Renal cortex interstitium (tissue), 11 donors: ENCODE measurements at regions not wholly inside any gene's neighbourhood (a gene's known extent, or its start where the extent isn't known, plus 50 kb on each side); places are given as distances from the start of the nearest gene placed in this dataset.

Experiments used
- DNase-seq, 11 donors: peaks; one replicate each; pipeline ENCODE4 v3.0.0-alpha.2; 2013; ENCODE audit warnings: low read depth in 9 of 11, low spot score in 4 of 11; ENCODE audit errors: extremely low read depth in 1 of 11

DNA sequence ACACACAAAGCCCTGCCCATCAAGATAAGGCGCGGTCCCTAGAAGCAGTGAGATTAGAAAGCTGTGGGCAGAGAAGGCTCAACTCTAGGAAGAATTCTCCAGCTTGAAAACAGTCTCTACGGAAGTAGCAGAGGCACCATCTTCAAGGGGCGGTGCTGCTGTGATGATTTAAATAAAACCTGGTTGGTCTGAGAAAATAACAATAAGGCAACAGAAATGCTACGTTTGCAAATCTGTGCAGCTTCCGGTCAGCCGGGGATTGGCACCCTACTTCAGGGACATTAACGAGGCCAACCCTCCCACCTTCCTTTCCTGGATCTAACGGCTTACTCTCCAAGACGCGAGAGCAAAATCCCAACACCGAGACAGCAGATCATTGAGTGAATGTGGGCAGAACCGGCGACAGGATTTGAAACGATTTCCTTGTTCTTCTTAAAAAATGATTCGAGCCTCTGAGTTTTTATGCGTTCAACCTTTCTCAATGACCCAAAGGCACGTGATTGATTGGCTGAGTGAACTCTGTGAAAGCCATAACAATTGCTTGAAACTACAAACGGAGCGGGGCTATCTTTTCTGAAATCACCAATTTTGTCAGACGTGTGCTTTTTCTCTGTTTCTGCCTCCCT lies 93.7 kb upstream of the ZNF516 start:
- no peak for DNase-seq

DNA sequence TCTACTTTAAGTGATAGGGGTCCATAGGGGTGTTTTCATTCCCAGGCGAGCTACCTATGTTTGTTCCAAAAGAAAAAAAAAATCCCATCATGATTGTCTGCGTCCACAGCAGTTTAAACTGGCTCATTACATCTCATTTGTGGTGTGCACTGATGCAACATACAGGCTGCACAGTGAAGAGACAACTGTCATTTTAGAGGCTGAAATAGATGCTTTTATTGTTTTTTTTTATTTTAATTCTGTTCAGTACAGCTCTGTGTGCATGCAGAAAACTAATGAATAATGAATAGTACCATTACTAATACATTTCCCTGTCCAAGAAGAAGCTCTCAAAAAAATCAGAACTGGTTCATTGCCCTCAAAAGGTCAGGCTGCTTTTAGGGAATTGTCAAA lies 92.8 kb upstream of the ZNF516 start:
- DNase-seq, result no peak

DNA sequence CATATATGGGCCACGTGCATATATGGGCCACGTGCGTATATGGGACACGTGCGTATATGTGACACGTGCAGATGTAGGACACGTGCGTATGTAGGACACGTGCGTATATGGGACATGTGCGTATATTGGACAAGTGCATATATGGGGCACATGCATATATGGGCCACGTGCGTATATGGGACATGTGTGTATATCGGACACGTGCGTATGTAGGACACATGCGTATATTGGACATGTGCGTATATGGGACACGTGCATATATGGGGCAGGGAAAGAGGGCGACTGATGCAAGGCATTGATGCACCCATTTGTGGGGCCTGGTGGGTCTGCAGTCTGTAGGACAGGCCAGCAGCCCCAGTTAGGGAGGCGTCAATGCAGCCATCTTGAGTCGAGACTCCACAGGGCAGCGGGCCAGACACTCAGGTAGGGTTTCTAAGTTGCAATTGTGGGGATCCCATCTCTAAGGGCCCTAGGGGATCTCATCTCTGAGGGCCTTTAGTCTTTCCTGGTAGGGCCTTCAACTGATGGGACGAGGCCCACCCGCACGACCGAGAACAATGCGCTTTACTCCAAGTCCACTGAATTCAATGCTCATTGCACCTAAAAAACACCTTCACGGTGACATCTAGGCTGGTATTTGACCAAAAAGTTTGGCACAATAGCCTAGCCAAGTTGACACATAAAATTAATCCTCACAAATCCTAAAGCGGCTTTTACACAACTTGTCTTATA lies 92.3 kb upstream of the ZNF516 start:
- no peak for DNase-seq

DNA sequence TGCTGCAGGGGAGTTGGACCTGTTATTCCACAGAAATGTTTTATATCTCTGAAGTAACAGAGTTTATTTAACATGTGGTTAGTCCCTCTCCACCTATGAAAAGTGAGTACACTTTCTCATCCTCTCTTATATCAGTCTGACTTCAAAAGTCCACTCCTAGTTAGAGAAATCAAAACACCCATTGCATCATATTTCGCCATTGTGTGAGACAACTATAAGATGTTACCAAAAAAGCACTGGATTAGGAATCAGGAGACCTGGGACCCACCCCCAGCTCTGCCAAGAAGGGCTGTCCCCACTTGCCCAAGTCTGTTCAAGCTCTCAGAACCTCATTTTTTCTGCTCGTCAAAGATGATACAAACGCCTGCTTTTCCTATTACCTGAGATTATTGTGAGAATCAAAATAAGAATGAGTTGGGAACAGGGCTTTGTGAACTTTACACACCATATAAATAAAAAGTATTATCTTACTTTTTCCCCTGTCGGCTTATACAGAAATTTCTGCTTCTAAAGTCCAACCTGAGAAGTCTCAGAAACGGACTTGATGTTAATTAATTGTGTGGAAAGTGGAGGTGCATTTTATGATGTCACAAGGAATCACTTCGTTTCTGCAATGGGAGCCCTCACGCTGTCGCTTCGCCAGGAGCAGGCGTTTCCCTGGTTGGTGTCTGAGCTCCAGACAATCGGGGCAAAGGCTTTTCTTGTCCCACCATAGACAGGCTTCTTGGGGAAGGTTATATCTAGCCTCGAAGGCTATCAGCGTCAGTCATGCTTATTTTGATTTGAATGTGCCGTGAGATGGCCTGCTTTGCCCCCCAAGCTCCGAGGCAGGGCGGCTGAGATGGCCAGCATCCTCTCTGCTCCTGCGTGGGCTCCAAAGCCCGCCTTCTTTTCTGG lies 89.6 kb upstream of the ZNF516 start:
- DNase-seq, result no peak

DNA sequence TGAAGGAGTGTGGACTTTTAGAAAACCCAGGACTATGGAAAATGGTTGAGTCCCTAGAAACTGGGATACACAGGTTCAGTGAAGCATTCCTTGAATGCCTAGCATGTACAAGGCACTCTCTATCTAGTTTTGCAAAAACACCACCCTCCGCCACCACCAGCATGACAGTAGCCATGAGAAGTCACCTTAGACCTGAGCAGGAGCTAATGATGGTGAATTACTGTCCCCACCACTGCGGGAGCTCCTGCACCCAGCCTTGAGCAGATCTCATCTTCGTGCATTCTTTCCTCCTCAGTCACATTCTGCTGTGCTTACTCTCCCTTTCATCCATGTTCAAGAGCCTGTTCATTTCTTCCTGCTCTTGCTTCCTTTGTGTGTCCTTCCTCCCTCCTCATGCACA lies 86.2 kb upstream of the ZNF516 start:
- no peak for DNase-seq

DNA sequence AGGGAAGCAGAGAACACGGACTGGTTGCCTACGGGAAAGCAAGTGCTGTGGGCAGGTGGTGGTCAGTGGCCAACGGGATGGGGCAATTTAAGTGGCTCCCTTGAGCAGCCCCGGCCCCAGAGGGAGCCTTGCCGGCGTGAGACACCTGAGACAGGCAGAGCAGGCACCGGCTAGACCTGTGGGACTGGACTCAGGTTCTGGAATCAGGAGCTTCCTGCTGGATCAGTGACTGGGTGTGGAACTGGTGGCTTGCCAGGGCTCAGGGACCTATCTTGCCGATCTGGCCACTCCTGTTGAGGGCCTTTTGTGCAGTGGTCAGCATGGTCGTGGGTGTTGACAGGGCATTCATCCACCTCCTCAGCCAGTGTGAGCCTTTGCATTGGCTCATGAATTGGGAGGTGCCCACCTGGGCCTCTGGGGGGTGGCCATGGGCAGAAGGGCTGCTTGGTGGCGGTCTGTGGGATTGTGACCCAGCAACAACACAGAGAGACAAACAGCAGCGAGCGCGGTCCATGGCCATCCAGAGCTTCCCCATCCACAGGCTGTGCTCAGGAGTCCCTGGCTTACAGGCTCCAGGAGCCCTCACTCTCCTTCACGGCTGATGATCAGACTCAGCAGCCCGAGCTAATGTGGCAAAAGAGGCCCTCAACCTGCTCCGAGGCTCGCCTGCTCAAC lies 85.4 kb upstream of the ZNF516 start:
- DNase-seq, result no peak

DNA sequence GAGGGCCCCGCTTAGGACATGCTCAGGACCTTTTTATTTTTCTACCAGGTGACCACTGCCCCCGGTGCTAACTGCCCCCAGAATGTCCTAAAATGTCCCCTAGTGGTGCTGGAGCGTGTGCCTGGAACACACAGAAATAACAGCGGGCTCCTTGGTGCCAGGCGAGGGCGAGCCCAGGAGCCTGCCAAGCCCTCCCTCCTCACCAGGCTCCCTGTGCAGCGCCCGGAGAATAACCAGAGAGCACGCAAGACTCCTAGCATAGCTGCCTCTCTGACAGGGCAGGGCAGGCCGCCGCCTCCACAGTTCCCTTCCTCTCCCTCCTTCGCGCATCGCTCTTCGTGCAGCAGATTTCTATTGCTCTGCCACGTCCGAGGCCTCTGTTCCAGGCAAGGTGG lies 84.3 kb upstream of the ZNF516 start:
- no peak for DNase-seq

DNA sequence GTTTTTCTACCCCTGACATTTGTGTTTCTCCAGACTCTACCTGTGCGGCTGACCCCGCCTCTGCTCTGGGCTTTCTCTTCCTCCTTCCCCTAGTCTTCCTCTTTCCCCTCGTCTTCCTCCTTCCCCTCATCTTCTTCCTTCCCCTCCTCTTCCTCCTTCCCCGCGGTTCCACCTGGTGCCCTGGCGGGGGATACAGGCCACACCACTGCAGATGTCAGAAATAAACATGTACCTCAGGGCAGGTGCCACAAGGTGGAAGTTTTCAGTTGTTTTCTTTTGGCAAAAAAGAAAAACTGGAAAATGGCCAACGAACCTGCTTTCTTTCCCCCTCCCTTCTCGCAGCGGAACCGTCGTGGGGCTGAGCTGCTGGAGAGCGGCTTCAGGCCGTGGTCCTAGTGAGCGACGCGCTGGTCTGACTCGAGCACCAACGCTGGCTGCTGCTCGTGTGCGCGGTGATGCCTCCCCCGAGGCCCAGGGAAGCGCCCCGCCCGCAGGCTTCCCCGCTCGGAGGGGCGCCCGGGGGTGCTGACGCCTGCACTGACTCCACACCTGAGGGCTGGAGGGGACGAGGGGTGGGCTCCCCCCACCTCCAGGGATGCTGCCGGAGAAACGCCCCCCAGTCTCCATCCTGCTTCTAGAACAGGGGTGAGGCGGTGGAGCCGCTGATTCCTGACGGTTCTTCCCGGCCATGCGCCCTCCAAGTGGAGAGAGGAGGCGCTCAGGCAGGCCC lies 83.7 kb upstream of the ZNF516 start:
- DNase-seq, result no peak

DNA sequence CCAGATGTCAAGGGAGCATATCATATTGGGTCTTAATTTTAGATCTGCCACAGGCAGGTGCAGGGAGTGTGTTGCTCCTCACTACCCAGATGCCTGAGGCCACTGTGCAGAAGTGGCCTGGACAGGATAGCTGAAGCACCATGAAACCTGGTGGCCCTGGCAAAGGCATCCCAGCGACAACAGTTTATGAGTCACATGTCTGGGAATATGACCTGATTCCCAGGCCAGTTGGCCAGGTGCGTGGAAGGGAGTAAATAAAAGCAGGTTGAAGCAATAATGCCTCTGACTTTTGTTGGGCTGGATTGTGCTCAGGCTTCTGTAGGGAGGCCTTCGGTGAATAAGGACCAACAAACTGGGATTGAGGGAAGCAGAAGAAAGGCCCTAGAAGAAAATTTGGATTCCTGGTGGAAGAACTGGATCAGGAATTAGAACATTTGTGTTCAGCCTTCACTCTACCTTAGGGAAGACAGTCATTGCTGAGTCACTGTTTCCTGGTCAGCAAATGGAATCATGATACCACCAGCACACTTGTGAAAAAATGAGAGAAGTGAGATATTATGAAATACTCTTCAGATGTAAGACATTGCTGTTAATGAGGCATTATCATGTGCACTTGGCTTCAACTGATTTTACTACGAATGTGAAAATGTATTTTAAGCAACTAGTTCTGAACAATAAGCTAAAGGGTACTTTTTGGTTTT lies 78.4 kb upstream of the ZNF516 start:
- DNase-seq, result no peak

DNA sequence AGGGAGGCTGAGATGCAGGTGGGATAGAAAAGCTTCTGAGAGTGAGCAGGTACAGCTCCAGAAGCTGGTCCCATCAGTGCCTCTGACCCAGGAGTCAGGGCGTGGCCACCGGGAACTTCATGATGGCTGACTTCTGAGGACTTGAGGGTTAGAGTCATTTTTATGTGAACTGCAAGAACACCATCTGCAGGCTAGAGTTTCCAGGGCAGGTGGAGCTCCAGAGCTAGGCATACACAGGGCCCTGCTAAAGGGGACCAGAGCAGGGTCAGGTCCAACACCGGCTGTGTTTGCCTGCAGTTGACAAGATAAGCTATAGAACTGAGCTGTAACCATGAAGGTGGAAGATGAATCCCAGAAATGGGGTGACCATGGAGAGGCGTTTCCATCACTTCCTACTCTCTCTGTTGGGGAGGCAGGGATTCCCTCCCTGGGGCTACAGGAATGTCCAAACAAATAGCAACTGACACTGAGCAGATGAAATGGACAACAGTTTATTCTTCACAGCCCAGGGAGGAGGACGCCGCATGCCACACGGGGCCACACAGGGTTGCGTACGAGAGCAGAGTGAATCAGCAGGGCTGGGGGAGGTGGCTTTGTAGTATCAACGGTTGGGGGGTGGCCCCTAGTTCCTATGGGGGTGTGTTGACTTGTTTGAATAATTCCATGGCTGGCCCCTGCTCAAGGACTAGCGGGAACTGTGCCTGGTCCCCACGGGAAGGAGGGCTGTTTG lies 77.6 kb upstream of the ZNF516 start:
- DNase-seq, result no peak

DNA sequence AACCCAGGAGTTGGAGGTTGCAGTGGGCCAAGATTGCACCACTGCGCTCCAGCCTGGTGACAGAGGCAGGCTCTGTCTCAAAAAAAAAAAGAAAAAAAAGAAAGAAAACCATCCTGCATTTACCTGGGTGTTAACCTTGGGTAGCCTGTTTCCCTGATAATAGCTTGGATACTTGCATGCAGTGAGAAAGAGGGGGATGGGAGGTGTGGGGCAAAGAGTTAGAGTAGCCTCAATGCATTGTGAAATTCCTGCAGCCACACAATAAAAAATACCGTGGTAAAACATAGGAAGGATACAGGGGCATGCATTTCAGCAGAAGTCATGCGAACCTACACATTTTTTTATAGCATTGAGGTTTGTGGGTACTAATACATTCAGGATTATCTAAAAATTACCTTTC lies 76.6 kb upstream of the ZNF516 start:
- no peak for DNase-seq

DNA sequence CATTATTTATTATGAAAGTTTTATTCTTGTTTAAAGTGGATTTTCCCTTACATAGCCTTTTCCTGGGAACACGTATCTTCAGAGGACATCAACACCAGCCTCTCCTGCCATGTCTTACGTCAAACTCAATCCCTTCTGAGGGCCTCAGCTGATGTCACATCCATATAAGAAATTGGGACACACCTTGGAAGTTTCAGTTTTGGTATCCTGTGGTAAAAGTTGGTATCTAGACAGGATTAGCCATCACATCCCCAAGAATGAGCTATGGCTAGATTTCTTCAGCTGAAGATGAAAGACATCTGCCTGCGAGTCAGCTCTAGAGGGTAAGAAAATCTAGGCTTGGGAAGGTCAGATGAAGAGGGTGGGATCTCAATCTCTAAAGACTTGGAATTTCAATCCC lies 75.8 kb upstream of the ZNF516 start:
- DNase-seq, result no peak

DNA sequence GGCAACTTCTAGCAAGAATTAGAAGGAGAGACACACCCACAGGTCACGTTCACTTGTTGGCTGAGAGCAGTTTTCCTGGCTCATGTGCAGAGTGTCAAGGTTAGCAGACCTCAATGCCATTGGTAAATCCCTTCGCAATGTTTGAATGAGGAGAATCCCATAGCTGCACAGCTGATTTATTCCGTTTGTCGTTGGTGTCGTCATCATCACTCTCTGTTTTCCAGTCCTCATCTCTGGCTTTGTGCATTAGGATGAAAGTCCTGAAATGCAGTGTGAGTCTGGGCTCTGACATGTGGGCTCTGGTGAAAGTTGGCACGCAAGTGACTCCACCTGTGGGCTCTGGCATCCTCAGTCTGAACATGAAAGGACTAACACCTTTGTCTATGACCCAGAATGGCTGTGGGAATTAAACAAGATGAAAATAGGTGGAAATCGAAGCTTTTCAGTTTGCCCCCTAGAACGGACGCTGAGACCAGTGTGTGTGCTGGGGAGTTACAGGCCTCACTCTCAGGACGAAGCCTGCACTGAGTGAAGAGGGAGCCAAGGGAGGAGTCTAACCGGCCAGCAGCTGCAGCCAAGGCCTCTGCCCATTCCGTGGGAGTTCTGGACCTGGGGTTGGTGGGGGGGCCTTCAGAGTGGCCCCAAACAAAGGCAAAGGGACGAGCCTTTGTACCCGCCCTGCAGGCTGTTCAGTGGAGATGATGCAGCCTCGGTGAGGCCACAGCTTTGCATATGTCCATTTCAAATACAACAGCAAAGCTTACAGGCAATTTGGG lies 74.8 kb upstream of the ZNF516 start:
- DNase-seq, result no peak

DNA sequence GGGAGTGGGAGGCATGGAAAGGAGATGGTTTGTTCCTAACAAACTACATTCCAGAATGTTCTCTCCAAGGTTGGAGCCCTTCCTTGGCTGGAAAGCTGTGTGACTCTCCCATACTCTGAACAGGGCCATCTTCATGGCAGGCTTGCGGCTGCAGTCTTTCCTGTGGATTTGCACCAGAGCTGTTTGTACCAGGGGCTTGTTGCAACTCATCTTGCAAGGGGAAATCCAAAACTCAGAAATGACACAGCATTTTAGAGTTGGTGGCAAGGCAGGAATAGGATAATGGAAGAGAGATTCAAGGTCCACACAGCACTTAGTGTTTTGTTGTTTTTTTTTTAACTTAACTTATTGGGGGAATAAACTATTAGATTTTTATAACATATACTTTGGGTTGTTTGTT lies 73.7 kb upstream of the ZNF516 start:
- no peak for DNase-seq

DNA sequence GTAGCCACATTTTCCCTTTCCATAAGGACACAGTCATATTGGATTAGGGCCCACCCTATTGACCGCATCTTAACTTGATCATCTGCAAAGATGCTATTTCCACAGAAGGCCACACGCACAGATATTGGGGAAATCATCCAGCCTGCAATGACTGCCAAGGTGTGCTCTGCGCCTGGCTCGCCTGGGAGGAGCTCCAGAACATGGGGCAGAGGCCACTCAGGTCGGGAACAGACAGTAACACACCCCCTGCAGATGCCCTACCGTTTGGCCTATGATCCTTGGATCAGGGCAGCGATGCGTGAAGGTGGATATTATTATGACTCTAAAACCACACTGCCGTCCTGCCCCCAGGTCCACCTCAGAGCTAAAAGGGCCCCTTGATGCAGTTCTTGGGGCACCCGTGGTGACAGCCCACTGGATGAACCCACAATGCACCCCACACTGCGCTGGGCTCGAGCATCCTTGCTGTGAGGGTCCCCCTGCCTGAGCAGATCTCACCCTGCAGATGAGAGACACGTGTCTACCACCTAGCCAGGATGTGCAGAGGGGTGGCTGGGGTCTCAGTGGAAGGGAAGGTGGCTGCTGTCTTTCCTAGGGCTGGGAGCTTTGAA lies 72.9 kb upstream of the ZNF516 start:
- DNase-seq, result no peak

DNA sequence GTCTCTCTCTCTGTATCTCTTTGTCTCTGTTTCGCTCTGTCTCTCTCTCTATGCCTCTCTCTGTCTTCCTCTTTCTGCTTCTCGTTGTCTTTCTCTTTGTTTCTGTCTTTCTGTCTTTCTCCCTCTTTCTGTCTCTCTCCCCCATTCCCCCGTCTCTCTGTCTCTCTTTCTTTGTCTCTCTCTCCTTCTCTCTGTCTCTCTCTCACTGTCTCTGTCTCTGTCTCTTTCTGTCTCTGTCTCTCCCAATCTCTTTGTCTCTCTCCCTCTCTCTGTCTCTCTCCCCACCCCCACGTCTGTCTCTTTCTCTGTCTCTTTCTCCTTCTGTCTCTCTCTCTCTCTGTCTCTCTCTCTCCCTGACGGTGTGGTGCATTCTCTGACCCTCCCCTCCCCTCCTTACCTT lies 71.9 kb upstream of the ZNF516 start:
- no peak for DNase-seq
